IMR-90 (cell line): ENCODE measurements at regions not wholly inside any gene's neighbourhood (a gene's known extent, or its start where the extent isn't known, plus 50 kb on each side); places are given as distances from the start of the nearest gene placed in this dataset.

Source experiments
- ATAC-seq: fragments of 200-7000 bp; cut with Tn5 transposase; 2 replicates; pipeline ENCODE4 v1.9.1; 2020; ENCODE audit warnings: low read depth, mild to moderate bottlenecking, moderate library complexity
- BruUV-seq: library from RNA; stranded (reverse); fragments of 400-500 nt; replicated peaks from 2 replicates; lab custom pipeline; 2021; lab: Mats Ljungman, UMichigan
- CTCF ChIA-PET: fragments of 300-600 bp; formaldehyde crosslinking; extraction: SDS; loops from one replicate; lab custom pipeline; 2021; ENCODE audit warnings: antibody characterized with exemption; lab: Yijun Ruan, JAX
- POLR2A ChIA-PET: fragments of 300-600 bp; sonication (Branson Sonifier 250); formaldehyde crosslinking; loops from one replicate; lab custom pipeline; 2022; ENCODE audit warnings: antibody characterized with exemption; ENCODE audit not compliant: unreplicated experiment; lab: Charles Lee
- DNase-seq: peaks from one replicate; pipeline ENCODE4 v3.0.0; 2013
- H2AFZ ChIP-seq: replicated peaks from 2 replicates; pipeline ENCODE3; 2013; ENCODE audit warnings: low read length, mild to moderate bottlenecking; ENCODE audit not compliant: poor library complexity
- H2AK5ac ChIP-seq: 2 replicates; pipeline ENCODE4 v1.6.1; 2013; ENCODE audit warnings: low read depth, low read length, inconsistent platforms
- H2AK9ac ChIP-seq: replicated peaks from 2 replicates; pipeline ENCODE3; 2013; ENCODE audit warnings: mild to moderate bottlenecking, low read depth, low read length, moderate library complexity; ENCODE audit not compliant: poor library complexity
- H2BK120ac ChIP-seq: 2 replicates; pipeline ENCODE4 v1.6.1; 2013; ENCODE audit warnings: low read depth, low read length, inconsistent platforms
- H2BK15ac ChIP-seq: 3 replicates; pipeline ENCODE4 v1.6.1; 2013; ENCODE audit warnings: low read depth, low read length, inconsistent platforms
- H2BK20ac ChIP-seq: 2 replicates; pipeline ENCODE4 v1.6.1; 2013; ENCODE audit warnings: low read depth, mild to moderate bottlenecking, inconsistent platforms, low read length, moderate library complexity
- H2BK5ac ChIP-seq: 2 replicates; pipeline ENCODE4 v1.6.1; 2013; ENCODE audit warnings: mild to moderate bottlenecking, low read depth, low read length, inconsistent platforms; ENCODE audit not compliant: poor library complexity, severe bottlenecking
- H3K14ac ChIP-seq: replicated peaks from 2 replicates; pipeline ENCODE4 v1.6.1; 2013; ENCODE audit warnings: low read depth, low read length, inconsistent platforms
- H3K18ac ChIP-seq: 2 replicates; pipeline ENCODE4 v1.6.1; 2013; ENCODE audit warnings: low read depth, low read length, control low read depth
- H3K23ac ChIP-seq: 2 replicates; pipeline ENCODE4 v1.6.1; 2013; ENCODE audit warnings: low read depth, low read length, inconsistent platforms
- H3K27ac ChIP-seq: 2 replicates; pipeline ENCODE4 v1.5.1; 2013; ENCODE audit warnings: mild to moderate bottlenecking, control low read depth, low read length; ENCODE audit not compliant: insufficient read depth
- H3K27me3 ChIP-seq: 2 replicates; pipeline ENCODE4 v1.6.1; 2013; ENCODE audit warnings: low read length; ENCODE audit not compliant: control insufficient read depth, insufficient read depth
- H3K36me3 ChIP-seq: 2 replicates; pipeline ENCODE4 v1.6.1; 2013; ENCODE audit warnings: low read length, mixed read lengths; ENCODE audit not compliant: control insufficient read depth, insufficient read depth
- H3K4ac ChIP-seq: 2 replicates; pipeline ENCODE4 v1.6.1; 2013; ENCODE audit warnings: low read depth, low read length, inconsistent platforms
- H3K4me1 ChIP-seq: 2 replicates; pipeline ENCODE4 v1.6.1; 2013; ENCODE audit warnings: low read length, mixed read lengths; ENCODE audit not compliant: control insufficient read depth, insufficient read depth
- H3K4me2 ChIP-seq: 2 replicates; pipeline ENCODE4 v1.6.1; 2013; ENCODE audit warnings: low read depth, mild to moderate bottlenecking, control low read depth, low read length, moderate library complexity
- H3K4me3 ChIP-seq: 2 replicates; pipeline ENCODE4 v1.5.1; 2013; ENCODE audit warnings: low read depth, mild to moderate bottlenecking, control low read depth, low read length, moderate library complexity; ENCODE audit not compliant: insufficient read depth
- H3K56ac ChIP-seq: 2 replicates; pipeline ENCODE4 v1.6.1; 2013; ENCODE audit warnings: low read length, inconsistent platforms; ENCODE audit not compliant: insufficient read depth; ENCODE audit errors: extremely low read depth
- H3K79me1 ChIP-seq, 2 experiments: 2 replicates each; pipeline ENCODE4 v1.6.1; 2013; ENCODE audit warnings: low read length in 2 of 2, inconsistent platforms in 1 of 2, low read depth in 1 of 2
- H3K9ac ChIP-seq: 2 replicates; pipeline ENCODE4 v1.6.1; 2013; ENCODE audit warnings: low read depth, low read length, control low read depth
- H3K9me1 ChIP-seq: 2 replicates; pipeline ENCODE4 v1.6.1; 2013; ENCODE audit warnings: low read length, inconsistent platforms; ENCODE audit not compliant: insufficient read depth
- H3K9me3 ChIP-seq: 2 replicates; pipeline ENCODE4 v1.6.1; 2013; ENCODE audit warnings: low read length; ENCODE audit not compliant: control insufficient read depth, insufficient read depth
- H4K20me1 ChIP-seq: 2 replicates; pipeline ENCODE4 v1.6.1; 2013; ENCODE audit warnings: low read length, inconsistent platforms; ENCODE audit not compliant: insufficient read depth
- H4K5ac ChIP-seq: 2 replicates; pipeline ENCODE4 v1.6.1; 2013; ENCODE audit warnings: mild to moderate bottlenecking, low read depth, low read length, control low read depth
- H4K8ac ChIP-seq, 2 experiments: 2 replicates each; pipeline ENCODE4 v1.6.1; 2013; ENCODE audit warnings: low read depth in 2 of 2, low read length in 2 of 2, control low read depth in 1 of 2, inconsistent platforms in 1 of 2
- H4K91ac ChIP-seq: 2 replicates; pipeline ENCODE4 v1.6.1; 2013; ENCODE audit warnings: low read depth, low read length, inconsistent platforms; ENCODE audit not compliant: insufficient read depth
- BHLHE40 ChIP-seq: fragments of 150-350 bp; IDR thresholded peaks from 2 replicates; pipeline ENCODE4 v1.6.1; 2016; ENCODE audit warnings: mild to moderate bottlenecking, low read depth, low read length
- NFE2L2 ChIP-seq: fragments of 150-350 bp; IDR thresholded peaks from 2 replicates; pipeline ENCODE4 v1.6.1; 2016; ENCODE audit warnings: low read depth, mild to moderate bottlenecking, low read length
- WGBS, 2 experiments: methylation state at CpG; one replicate each; pipeline versions ENCODE4 v1.1.5 to v1.1.7; 2013; ENCODE audit warnings: missing lambda C conversion rate in 2 of 2; ENCODE audit not compliant: insufficient read length in 1 of 2; ENCODE audit errors: extremely low coverage in 2 of 2; 5-methylcytosine and 5-hydroxymethylcytosine counted together
- dilution Hi-C: fragments of 300-500 bp; cut with HindIII; formaldehyde crosslinking; loops from one replicate; pipeline ENCODE4 v1.14.3; 2018; ENCODE audit warnings: low sequenced_read_pairs; ENCODE audit not compliant: unreplicated experiment
- in situ Hi-C: fragments of 300-500 bp; cut with MboI; formaldehyde crosslinking; loops from 3 replicates; pipeline ENCODE4 v1.14.3; 2019; ENCODE audit warnings: low sequenced_read_pairs, inconsistent platforms, mixed read lengths
- intact Hi-C: fragments of 100-400 bp; cut with micrococcal nuclease; formaldehyde crosslinking; loops from 2 replicates; pipeline ENCODE4 v1.10.0; 2022

GRCh38 chr4:26152056-26152455 lies 168.8 kb upstream of the RBPJ start:
- no peaks in the 10 kb centered on the region for H3K27me3 ChIP-seq
- H3K4me1 ChIP-seq, result peaks cover 15% of the 10 kb centered on the region
- H4K91ac ChIP-seq, result peak overlapping the region; percentile 86
- H3K18ac ChIP-seq, result 0 out of 2 replicates have a peak overlapping the region, but pooled peaks have one; percentile 49
- peak overlapping the region; percentile 72 for H2BK20ac ChIP-seq
- no peak overlapping the region for H3K23ac ChIP-seq
- ChIA-PET POLR2A (no interaction called here), CTCF (interaction anchor here (1.5 kb wide), 1 partner anchor 9 kb away, joined by 4 read pairs; no protein-coding TSS in a partner anchor)
- H2AFZ ChIP-seq, result peak overlapping the region; percentile 3
- H3K9me1 ChIP-seq, result peaks cover 10% of the 10 kb centered on the region
- H2AK5ac ChIP-seq, result peak overlapping the region; percentile 78; the same call in 1 of the 2 replicates
- peak overlapping the region; percentile 40 for H3K4ac ChIP-seq
- in situ Hi-C loops, result no loop called here
- ATAC-seq (no peak), DNase-seq (no peak)
- peak overlapping the region; percentile 82 to 84; a peak in 2 of 4 replicates for H4K8ac ChIP-seq
- no peak overlapping the region for H2BK5ac ChIP-seq
- H4K20me1 ChIP-seq, result no peaks in the 10 kb centered on the region
- H3K56ac ChIP-seq, result no peak overlapping the region
- peak overlapping the region; percentile 53; the same call in 1 of the 2 replicates for H3K27ac ChIP-seq
- no peaks in the 10 kb centered on the region for H3K9me3 ChIP-seq
- dilution Hi-C loops, result no loop called here
- 0 out of 2 replicates have a peak overlapping the region, but pooled peaks have one; percentile 19 for H4K5ac ChIP-seq
- H2BK120ac ChIP-seq, result peak overlapping the region; percentile 92
- WGBS, 2 experiments, result 50% methylated on average over 2 of the region's 6 CpGs; no CpG with 5 or more reads in 1 of the 2 experiments
- intact Hi-C loops, result no loop called here
- peak overlapping the region; percentile 26 for H2AK9ac ChIP-seq
- H3K9ac ChIP-seq, result no peak overlapping the region
- H2BK15ac ChIP-seq, result peak overlapping the region; percentile 73; the same call in 1 of the 3 replicates
- H3K36me3 ChIP-seq, result no peaks in the 10 kb centered on the region
- no peaks in the 10 kb centered on the region for H3K79me1 ChIP-seq
- BruUV-seq, result no TSS peak
- H3K4me2 ChIP-seq, result no peak overlapping the region
- peak overlapping the region; percentile 66 for H3K14ac ChIP-seq
- H3K4me3 ChIP-seq, result no peak overlapping the region
- no peak for TF ChIP-seq NFE2L2
- no peak for TF ChIP-seq BHLHE40
